ENCODE measurements at regions not wholly inside any gene's neighbourhood (a gene's known extent, or its start where the extent isn't known, plus 50 kb on each side); places are given as distances from the start of the nearest gene placed in this dataset.

GRCh38 chr7:84941936-84942335 lies 244.9 kb downstream of the SEMA3D start:
- Histone ChIP-seq H3K4me1 (no peaks in the 10 kb centered on the region), H3K27ac (no peak overlapping the region), H3K36me3 (no peaks in the 10 kb centered on the region), H3K9me3 (peaks cover 0 to 5% (median 0%) of the 10 kb centered on the region in 12 donors), H3K4me3 (no peak overlapping the region), H3K27me3 (no peaks in the 10 kb centered on the region)
- 85 to 90% (median 88%) methylated on average over 4 of the region's 4 CpGs for WGBS, 4 donors
- ATAC-seq, result no peak
- no peak for TF ChIP-seq CTCF (IDR thresholded peaks at IDR 0.05)
- TF ChIP-seq POLR2A (IDR thresholded peaks at IDR 0.05), result no peak
- no peak for DNase-seq
- intact Hi-C loops (cut with DNase I), result no loop called here

GRCh38 chr7:84941291-84941690 lies 245.6 kb downstream of the SEMA3D start:
- WGBS, 4 donors, result 47 to 77% (median 71%) methylated on average over 1 of the region's 1 CpG
- no peaks in the 10 kb centered on the region for H3K4me1 ChIP-seq
- intact Hi-C loops (cut with DNase I), result no loop called here

GRCh38 chr7:84939888-84940287 lies 247.0 kb downstream of the SEMA3D start:
- intact Hi-C loops (cut with DNase I), result no loop called here
- H3K4me3 ChIP-seq, result no peak overlapping the region
- H3K36me3 ChIP-seq, result no peaks in the 10 kb centered on the region
- H3K9me3 ChIP-seq, result peaks cover 0 to 11% (median 0%) of the 10 kb centered on the region in 12 donors
- DNase-seq (peak in 2 of 5 donors; percentile 20 to 31), ATAC-seq (peak in 1 of 4 donors; percentile 44)
- TF ChIP-seq CTCF (IDR thresholded peaks at IDR 0.05), result no peak
- no peak for TF ChIP-seq POLR2A (IDR thresholded peaks at IDR 0.05)
- no peak overlapping the region for H3K27ac ChIP-seq
- no peaks in the 10 kb centered on the region for H3K4me1 ChIP-seq
- WGBS, 4 donors, result 94 to 96% (median 95%) methylated on average over 19 to 32 of the region's 32 CpGs
- H3K27me3 ChIP-seq, result no peaks in the 10 kb centered on the region

More at GRCh38 chr7:84941291-84941690, 245.6 kb downstream of the SEMA3D start:
- TF ChIP-seq POLR2A (IDR thresholded peaks at IDR 0.05) (no peak), CTCF (IDR thresholded peaks at IDR 0.05) (no peak)
- no peak for ATAC-seq
- no peak for DNase-seq
- Histone ChIP-seq H3K27ac (no peak overlapping the region), H3K4me3 (no peak overlapping the region), H3K36me3 (no peaks in the 10 kb centered on the region), H3K9me3 (peaks cover 0 to 5% (median 0%) of the 10 kb centered on the region in 12 donors), H3K27me3 (no peaks in the 10 kb centered on the region)

- peak in 1 of 4 donors; percentile 36 for ATAC-seq
- 95 to 97% (median 96%) methylated on average over 6 to 7 of the region's 7 CpGs for WGBS, 4 donors
- Histone ChIP-seq H3K27me3 (no peaks in the 10 kb centered on the region), H3K9me3 (peaks cover 0 to 11% (median 0%) of the 10 kb centered on the region in 12 donors), H3K27ac (no peak overlapping the region), H3K4me3 (no peak overlapping the region), H3K36me3 (no peaks in the 10 kb centered on the region), H3K4me1 (no peaks in the 10 kb centered on the region)
- intact Hi-C loops (cut with DNase I), result no loop called here
- peak in 1 of 5 donors; percentile 34 for DNase-seq
- no peak for TF ChIP-seq CTCF (IDR thresholded peaks at IDR 0.05)
- TF ChIP-seq POLR2A (IDR thresholded peaks at IDR 0.05), result no peak
Observed at GRCh38 chr7:84939442-84939841, 247.4 kb downstream of the SEMA3D start.
